Muscle of arm (tissue), 1 donor: ENCODE measurements at regions not wholly inside any gene's neighbourhood (a gene's known extent, or its start where the extent isn't known, plus 50 kb on each side); places are given as distances from the start of the nearest gene placed in this dataset.

Source experiments
- DNase-seq: peaks from one replicate; pipeline ENCODE4 v3.0.0-alpha.2; 2013

GRCh38 chr4:176443117-176443516 is 123.4 kb downstream of the SPCS3 start:
- no peak for DNase-seq

- DNase-seq, result no peak
Observed at GRCh38 chr4:176443646-176444409, 124.1 kb downstream of the SPCS3 start.

GRCh38 chr4:176444741-176445140 is 125.0 kb downstream of the SPCS3 start:
- DNase-seq, result no peak

GRCh38 chr4:176448761-176449160 is 129.0 kb downstream of the SPCS3 start:
- DNase-seq, result no peak

- DNase-seq, result no peak
Observed at GRCh38 chr4:176451443-176451842, 131.7 kb downstream of the SPCS3 start.

GRCh38 chr4:176453079-176453478 is 133.3 kb downstream of the SPCS3 start:
- no peak for DNase-seq

- no peak for DNase-seq
Observed at GRCh38 chr4:176453658-176454057, 133.9 kb downstream of the SPCS3 start.

- DNase-seq, result no peak
Observed at GRCh38 chr4:176464748-176465147, 145.0 kb downstream of the SPCS3 start.

- DNase-seq, result no peak
Observed at GRCh38 chr4:176467001-176467400, 147.2 kb downstream of the SPCS3 start.

GRCh38 chr4:176469546-176469945 is 149.8 kb downstream of the SPCS3 start:
- DNase-seq, result no peak

GRCh38 chr4:176470671-176471070 is 150.9 kb downstream of the SPCS3 start:
- no peak for DNase-seq

GRCh38 chr4:176475067-176475466 is 155.3 kb downstream of the SPCS3 start:
- no peak for DNase-seq

- DNase-seq, result peak; percentile 3
Observed at GRCh38 chr4:176478076-176478475, 158.3 kb downstream of the SPCS3 start.

- no peak for DNase-seq
Observed at GRCh38 chr4:176479767-176480166, 160.0 kb downstream of the SPCS3 start.

- DNase-seq, result no peak
Observed at GRCh38 chr4:176482972-176483371, 163.2 kb downstream of the SPCS3 start.

- DNase-seq, result no peak
Observed at GRCh38 chr4:176484301-176484984, 164.7 kb downstream of the SPCS3 start.

GRCh38 chr4:176489001-176489400 is 169.2 kb downstream of the SPCS3 start:
- no peak for DNase-seq

GRCh38 chr4:176492646-176493302 is 173.0 kb downstream of the SPCS3 start:
- no peak for DNase-seq

- no peak for DNase-seq
Observed at GRCh38 chr4:176498617-176499256, 179.0 kb downstream of the SPCS3 start.

- no peak for DNase-seq
Observed at GRCh38 chr4:176499518-176499917, 179.8 kb downstream of the SPCS3 start.

GRCh38 chr4:176500894-176501293 is 181.1 kb downstream of the SPCS3 start:
- no peak for DNase-seq

- DNase-seq, result no peak
Observed at GRCh38 chr4:176504118-176504517, 184.4 kb downstream of the SPCS3 start.
